ENCODE measurements at regions not wholly inside any gene's neighbourhood (a gene's known extent, or its start where the extent isn't known, plus 50 kb on each side); places are given as distances from the start of the nearest gene placed in this dataset.
"Not testable (repeated sequence)": the region's sequence is repeated elsewhere in the genome, so short reads cannot be mapped to it uniquely, and the experiment has no call there.

DNA sequence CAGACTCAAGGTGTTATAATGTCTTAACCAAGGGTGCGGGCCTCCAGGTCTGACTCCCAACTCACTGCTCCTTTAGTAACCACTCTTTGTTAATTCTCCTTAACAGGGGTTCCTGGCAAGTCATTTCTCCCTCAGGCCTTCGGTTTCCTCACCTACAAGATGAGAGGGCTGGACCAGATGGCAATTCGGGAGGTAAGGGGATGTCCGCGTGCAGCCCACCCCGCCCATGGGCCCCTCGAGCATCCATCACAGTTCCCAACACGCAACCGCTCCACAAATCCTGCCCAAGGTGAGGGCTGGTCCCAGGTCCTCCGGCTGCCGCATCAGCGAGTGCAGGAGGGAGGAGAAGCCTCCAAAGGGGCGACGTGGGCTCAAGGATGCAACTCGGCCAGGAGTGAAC, 1667.9 kb downstream of the RPIA start:
- TF ChIP-seq, protein P1, sequence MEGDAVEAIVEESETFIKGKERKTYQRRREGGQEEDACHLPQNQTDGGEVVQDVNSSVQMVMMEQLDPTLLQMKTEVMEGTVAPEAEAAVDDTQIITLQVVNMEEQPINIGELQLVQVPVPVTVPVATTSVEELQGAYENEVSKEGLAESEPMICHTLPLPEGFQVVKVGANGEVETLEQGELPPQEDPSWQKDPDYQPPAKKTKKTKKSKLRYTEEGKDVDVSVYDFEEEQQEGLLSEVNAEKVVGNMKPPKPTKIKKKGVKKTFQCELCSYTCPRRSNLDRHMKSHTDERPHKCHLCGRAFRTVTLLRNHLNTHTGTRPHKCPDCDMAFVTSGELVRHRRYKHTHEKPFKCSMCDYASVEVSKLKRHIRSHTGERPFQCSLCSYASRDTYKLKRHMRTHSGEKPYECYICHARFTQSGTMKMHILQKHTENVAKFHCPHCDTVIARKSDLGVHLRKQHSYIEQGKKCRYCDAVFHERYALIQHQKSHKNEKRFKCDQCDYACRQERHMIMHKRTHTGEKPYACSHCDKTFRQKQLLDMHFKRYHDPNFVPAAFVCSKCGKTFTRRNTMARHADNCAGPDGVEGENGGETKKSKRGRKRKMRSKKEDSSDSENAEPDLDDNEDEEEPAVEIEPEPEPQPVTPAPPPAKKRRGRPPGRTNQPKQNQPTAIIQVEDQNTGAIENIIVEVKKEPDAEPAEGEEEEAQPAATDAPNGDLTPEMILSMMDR (IDR thresholded peaks at IDR 0.05): not testable (repeated sequence)
- TF ChIP-seq POLR2A (IDR thresholded peaks at IDR 0.05): not testable (repeated sequence)

Measured in esophagus squamous epithelium (tissue), 4 donors.